Pancreas (tissue), 10 donors: ENCODE measurements at regions not wholly inside any gene's neighbourhood (a gene's known extent, or its start where the extent isn't known, plus 50 kb on each side); places are given as distances from the start of the nearest gene placed in this dataset.
A peak's percentile ranks its signal among the peaks of the same experiment; 100 is the strongest.
"Not testable (repeated sequence)": the region's sequence is repeated elsewhere in the genome, so short reads cannot be mapped to it uniquely, and the experiment has no call there.

Source experiments
- ATAC-seq, 4 donors: fragments of 200-7000 bp; cut with Tn5 transposase; one replicate each; pipeline versions ENCODE4 v1.8.0 to v1.9.1; 2020; ENCODE audit warnings: mild to moderate bottlenecking in 4 of 4, moderate library complexity in 4 of 4
- DNase-seq, 6 donors: peaks; one replicate each; pipeline ENCODE4 v3.0.0-alpha.2; 2020
- FAIRE-seq: peaks from 2 replicates; lab custom pipeline; 2012; peaks lifted over from hg19 to GRCh38; lab: Jason Lieb, UNC
- H3K27ac ChIP-seq, 4 donors: fragments of 200-600 bp; sonication (generic); 1 replicate in 3 of 4; 2 replicates in 1 of 4; pipeline versions ENCODE4 v1.5.0 to v1.8.0; 2020
- H3K27me3 ChIP-seq, 4 donors: fragments of 200-600 bp; one replicate each; pipeline ENCODE4 v1.8.0; 2021
- H3K36me3 ChIP-seq, 3 donors: fragments of 200-600 bp; sonication (generic) in 1 of 3; one replicate each; pipeline versions ENCODE4 v1.5.0 to v1.8.0; 2020 to 2021
- H3K4me1 ChIP-seq, 3 donors: fragments of 200-600 bp; one replicate each; pipeline ENCODE4 v1.8.0; 2021
- H3K4me3 ChIP-seq, 4 donors: fragments of 200-600 bp; sonication (generic) in 2 of 4; one replicate each; pipeline versions ENCODE4 v1.5.0 to v1.8.0; 2020 to 2021
- H3K9me3 ChIP-seq, 4 donors: fragments of 200-600 bp; one replicate each; pipeline ENCODE4 v1.8.0; 2021
- WGBS, 2 donors: extraction: QIAGEN DNeasy Blood & Tissue Kit; methylation state at CpG; one replicate each; pipeline ENCODE4 v1.1.7; 2013; 5-methylcytosine and 5-hydroxymethylcytosine counted together
- intact Hi-C, 3 donors: fragments of 100-400 bp; cut with DNase I; formaldehyde crosslinking; loops; one replicate each; pipeline versions ENCODE4 v1.11.1 to v1.14.2; 2022
- TF ChIP-seq, protein P1 (sequence below), 4 donors: fragments of 200-600 bp; sonication (generic) in 3 of 4; IDR thresholded peaks; one replicate each; pipeline versions ENCODE4 v1.5.0 to v1.8.0; 2021; ENCODE audit warnings: antibody characterized with exemption in 4 of 4
- donor health status: healthy with polysubstance abuse.
- donor health status: DM: no; HTN: no; CAD: no; lungs with moderate emphysema.
- donor health status: DM: no; HTN: no; CAD: no.
- donor health status: control.
- donor health status: control.
- donor health status: Bipolar disorder and iron deficiency.
- donor health status: DM: yes; HTN: yes; CAD: no.
- donor health status: DM: no; HTN: no; CAD: no.
- donor health status: DM: no; HTN: no; CAD: no.
- donor health status: DM: yes; HTN: yes; CAD: no.

DNA sequence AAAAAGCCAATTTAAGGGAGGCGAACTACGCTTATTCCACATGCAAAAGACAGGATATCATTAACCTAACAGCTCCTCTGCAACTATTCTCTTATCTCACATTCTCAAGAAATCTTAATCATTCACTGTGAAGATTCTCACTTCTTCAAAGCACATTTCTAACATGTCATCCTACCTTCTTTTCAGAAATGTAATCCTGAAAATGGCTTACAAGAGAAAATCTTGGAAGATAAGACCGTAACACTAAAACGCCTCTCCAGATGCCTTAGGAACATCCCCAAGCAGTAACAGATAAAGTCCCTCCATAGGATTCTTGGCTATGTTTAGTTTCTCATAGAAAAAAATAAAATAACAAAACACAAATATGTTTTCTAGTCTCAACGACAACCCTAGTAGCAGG, 373.9 kb upstream of the CNTNAP5 start:
- TF ChIP-seq, protein P1, sequence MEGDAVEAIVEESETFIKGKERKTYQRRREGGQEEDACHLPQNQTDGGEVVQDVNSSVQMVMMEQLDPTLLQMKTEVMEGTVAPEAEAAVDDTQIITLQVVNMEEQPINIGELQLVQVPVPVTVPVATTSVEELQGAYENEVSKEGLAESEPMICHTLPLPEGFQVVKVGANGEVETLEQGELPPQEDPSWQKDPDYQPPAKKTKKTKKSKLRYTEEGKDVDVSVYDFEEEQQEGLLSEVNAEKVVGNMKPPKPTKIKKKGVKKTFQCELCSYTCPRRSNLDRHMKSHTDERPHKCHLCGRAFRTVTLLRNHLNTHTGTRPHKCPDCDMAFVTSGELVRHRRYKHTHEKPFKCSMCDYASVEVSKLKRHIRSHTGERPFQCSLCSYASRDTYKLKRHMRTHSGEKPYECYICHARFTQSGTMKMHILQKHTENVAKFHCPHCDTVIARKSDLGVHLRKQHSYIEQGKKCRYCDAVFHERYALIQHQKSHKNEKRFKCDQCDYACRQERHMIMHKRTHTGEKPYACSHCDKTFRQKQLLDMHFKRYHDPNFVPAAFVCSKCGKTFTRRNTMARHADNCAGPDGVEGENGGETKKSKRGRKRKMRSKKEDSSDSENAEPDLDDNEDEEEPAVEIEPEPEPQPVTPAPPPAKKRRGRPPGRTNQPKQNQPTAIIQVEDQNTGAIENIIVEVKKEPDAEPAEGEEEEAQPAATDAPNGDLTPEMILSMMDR (IDR thresholded peaks at IDR 0.05), result no peak
- Histone ChIP-seq H3K36me3 (no peaks in the 10 kb centered on the region), H3K27me3 (no peaks in the 10 kb centered on the region), H3K4me1 (no peaks in the 10 kb centered on the region), H3K27ac (no peak overlapping the region), H3K4me3 (no peak overlapping the region), H3K9me3 (no peaks in the 10 kb centered on the region)
- WGBS, 2 donors, result 40 to 64% methylated on average over 5 of the region's 5 CpGs
- ATAC-seq, result no peak
- intact Hi-C loops, result no loop called here
- FAIRE-seq, result no peak
- DNase-seq, result no peak

DNA sequence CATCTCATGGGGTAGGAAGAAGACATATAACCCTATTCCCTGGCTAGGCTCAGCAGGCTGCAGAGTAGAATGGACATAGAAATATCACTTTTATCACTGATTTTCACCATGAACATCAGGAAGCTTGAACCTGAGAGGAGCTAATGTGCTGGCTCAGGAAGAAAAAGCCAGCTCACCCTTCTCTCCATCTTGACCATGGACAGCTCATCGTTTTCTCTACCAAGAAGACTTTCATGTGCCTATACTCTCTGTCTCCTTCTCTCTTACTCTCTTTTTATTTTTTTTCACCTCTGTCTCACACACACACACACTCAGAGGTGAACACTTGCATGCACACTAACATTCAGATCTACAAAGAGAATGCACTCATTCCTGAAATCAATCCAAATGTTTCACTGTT, 372.8 kb upstream of the CNTNAP5 start:
- H3K9me3 ChIP-seq, result no peaks in the 10 kb centered on the region
- H3K4me1 ChIP-seq, result no peaks in the 10 kb centered on the region
- H3K4me3 ChIP-seq, result no peak overlapping the region
- H3K36me3 ChIP-seq, result no peaks in the 10 kb centered on the region
- no peaks in the 10 kb centered on the region for H3K27me3 ChIP-seq
- no peak overlapping the region for H3K27ac ChIP-seq
- DNase-seq, result no peak
- WGBS, 2 donors, result 35 to 72% methylated on average over 1 of the region's 1 CpG
- TF ChIP-seq, protein P1 (IDR thresholded peaks at IDR 0.05), result no peak
- ATAC-seq, result no peak
- intact Hi-C loops, result no loop called here
- FAIRE-seq, result no peak

DNA sequence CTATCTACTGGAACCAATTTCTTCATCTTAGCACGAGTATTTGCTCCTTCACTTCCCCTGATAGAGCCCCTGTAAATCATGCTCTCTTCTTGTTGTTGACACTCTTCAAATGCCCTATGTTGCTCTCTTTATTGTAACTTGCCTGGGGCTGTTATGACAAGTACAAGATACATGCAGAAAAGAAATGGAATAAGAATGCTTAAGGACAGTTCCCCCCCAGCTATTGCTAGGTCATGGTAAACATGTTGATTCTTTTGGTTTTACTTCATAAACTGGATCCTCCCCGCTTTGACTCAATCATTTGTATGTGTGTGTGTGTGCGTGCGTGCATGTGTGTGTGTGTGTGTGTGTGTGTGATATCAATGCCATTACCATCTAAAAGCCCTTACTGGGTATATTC, 368.5 kb upstream of the CNTNAP5 start:
- Histone ChIP-seq H3K4me1 (no peaks in the 10 kb centered on the region), H3K36me3 (no peaks in the 10 kb centered on the region), H3K9me3 (no peaks in the 10 kb centered on the region), H3K4me3 (no peak overlapping the region), H3K27ac (no peak overlapping the region), H3K27me3 (no peaks in the 10 kb centered on the region)
- intact Hi-C loops, result no loop called here
- DNase-seq (no peak), ATAC-seq (no peak), FAIRE-seq (no peak)
- WGBS, 2 donors, result 35 to 47% methylated on average over 4 of the region's 4 CpGs
- TF ChIP-seq, protein P1 (IDR thresholded peaks at IDR 0.05), result no peak

DNA sequence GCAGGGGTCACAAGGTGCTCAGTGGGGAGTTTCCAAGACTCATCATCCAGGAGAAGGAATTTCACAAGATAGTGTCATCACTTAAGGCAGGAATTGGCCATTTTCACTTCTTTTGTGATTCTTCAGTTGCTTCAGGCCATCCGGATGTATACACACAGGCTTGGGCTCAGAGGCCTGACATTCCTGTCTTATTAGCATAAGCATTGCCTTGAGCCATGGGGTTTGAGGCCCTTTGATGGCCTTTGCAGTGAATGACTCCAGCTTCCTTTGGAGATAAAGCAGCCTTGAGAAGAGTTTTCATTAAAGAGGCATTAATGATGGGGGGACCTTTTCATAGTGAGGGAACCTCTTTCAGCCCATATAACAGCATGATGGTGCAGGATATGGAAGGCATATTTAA, 366.0 kb upstream of the CNTNAP5 start:
- no peak overlapping the region for H3K4me3 ChIP-seq
- no peak for DNase-seq
- no peaks in the 10 kb centered on the region for H3K9me3 ChIP-seq
- WGBS, 2 donors, result 63 to 88% methylated on average over 1 of the region's 1 CpG
- no peaks in the 10 kb centered on the region for H3K4me1 ChIP-seq
- intact Hi-C loops, result no loop called here
- FAIRE-seq, result no peak
- no peak for ATAC-seq
- TF ChIP-seq, protein P1 (IDR thresholded peaks at IDR 0.05), result no peak
- H3K27ac ChIP-seq, result no peak overlapping the region
- H3K27me3 ChIP-seq, result no peaks in the 10 kb centered on the region
- H3K36me3 ChIP-seq, result no peaks in the 10 kb centered on the region

DNA sequence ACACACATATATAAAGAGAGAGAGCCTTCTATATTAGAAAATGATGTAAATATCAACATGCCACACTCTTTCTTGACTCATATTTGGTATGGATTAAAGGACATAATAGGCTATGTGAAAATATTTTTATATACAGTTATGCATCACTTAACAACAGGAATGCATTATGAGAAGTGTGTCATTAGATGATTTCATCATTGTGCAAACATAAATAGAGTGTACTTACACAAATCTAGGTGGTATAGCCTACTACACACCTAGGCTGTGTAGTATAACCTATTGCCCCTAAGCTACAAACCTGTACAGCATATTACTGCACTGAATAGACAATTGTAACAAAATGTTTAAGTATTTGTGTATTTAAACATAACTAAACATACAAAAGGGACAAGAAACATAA, 354.8 kb upstream of the CNTNAP5 start:
- Histone ChIP-seq H3K4me3 (no peak overlapping the region), H3K4me1 (no peaks in the 10 kb centered on the region), H3K9me3 (no peaks in the 10 kb centered on the region), H3K27ac (no peak overlapping the region), H3K36me3 (no peaks in the 10 kb centered on the region), H3K27me3 (no peaks in the 10 kb centered on the region)
- FAIRE-seq (no peak), ATAC-seq (no peak), DNase-seq (no peak)
- TF ChIP-seq, protein P1 (IDR thresholded peaks at IDR 0.05), result no peak
- intact Hi-C loops, result no loop called here

DNA sequence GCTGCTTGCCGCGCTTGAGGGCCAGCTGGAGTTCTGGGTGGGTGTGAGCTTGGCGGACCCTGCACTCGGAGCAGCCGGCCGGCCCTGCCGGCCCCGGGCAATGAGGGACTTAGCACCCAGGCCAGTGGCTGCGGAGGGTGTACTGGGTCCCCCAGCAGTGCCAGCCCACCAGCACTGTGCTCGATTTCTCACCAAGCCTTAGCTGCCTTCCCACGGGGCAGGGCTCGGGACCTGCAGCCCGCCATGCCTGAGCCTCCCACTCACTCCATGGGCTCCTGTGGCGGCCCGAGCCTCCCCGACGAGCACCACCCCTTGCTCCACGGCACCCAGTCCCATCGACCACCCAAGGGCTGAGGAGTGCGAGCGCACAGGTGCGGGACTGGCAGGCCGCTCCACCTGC, 341.3 kb upstream of the CNTNAP5 start:
- intact Hi-C loops, ATAC-seq, FAIRE-seq, H3K36me3 ChIP-seq, H3K4me1 ChIP-seq, H3K4me3 ChIP-seq, H3K9me3 ChIP-seq, H3K27ac ChIP-seq, H3K27me3 ChIP-seq: not testable (repeated sequence)
- DNase-seq, result peak in 1 of 6 donors; percentile 65
- 84 to 88% methylated on average over 20 to 23 of the region's 23 CpGs for WGBS, 2 donors
